Loucy (cell line): ENCODE measurements at regions not wholly inside any gene's neighbourhood (a gene's known extent, or its start where the extent isn't known, plus 50 kb on each side); places are given as distances from the start of the nearest gene placed in this dataset.

ENCODE experiments used
- CTCF ChIP-seq: fragments of 200-600 bp; sonication (generic); conservative IDR thresholded peaks from 2 replicates; pipeline ENCODE4 v1.5.1; 2014; ENCODE audit warnings: mild to moderate bottlenecking, antibody characterized with exemption, low read length
- EZH2phosphoT487 ChIP-seq: fragments of 200-600 bp; IDR thresholded peaks from 2 replicates; pipeline ENCODE4 v1.6.1; 2018; ENCODE audit warnings: antibody characterized with exemption, mild to moderate bottlenecking, moderate library complexity, borderline replicate concordance

DNA sequence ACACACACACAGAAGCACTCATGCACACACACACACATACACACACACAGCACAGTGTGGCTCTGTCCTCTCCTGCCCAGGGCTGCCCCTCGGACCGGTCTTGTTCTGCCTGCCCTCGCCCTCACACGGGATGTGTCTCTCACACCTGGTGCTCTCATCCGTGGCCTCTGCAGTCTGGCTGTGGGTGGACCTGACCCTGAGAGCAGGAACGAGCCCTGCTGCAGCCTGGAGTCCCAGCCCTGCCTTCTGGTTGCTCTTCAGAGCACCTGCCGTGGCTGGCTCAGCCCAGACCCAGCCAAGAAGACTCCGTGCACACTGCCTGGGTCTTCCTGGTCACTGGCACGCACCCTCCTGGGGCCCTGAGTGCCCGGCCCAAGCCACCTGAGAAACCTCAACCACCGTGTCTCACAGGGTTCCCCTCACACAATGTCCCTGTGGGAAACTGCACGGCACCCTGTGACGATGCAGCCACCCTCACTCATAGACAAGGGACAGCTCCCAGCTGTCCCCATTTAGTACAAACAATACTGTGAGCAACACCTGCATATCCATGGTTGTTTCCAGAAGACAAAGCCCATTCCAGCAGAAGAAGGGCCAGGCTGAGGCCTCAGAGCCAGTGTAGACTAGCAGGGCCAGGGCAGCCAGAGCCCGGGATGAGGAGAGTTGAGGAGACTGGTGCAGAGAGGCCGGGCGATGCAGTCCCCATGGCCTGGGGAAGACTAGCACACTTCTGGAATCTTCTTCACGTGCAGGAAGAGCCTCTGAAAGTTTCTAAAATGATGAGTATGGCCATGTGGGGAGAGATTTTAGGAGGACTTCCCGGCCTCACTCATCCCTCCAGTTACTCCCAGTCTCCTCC lies 234.0 kb downstream of the NPHP4 start:
- no peak for TF ChIP-seq CTCF
- no peak for TF ChIP-seq EZH2phosphoT487
